Activated CD4-positive, alpha-beta T cell treated with anti-CD3 and anti-CD28 coated beads, Interleukin-10, Interleukin-2, amounts not matched to agents 100 ng/mL and 50 ng/mL, durations not matched to agents 16 hours and 8 hours (primary cell): ENCODE measurements at regions not wholly inside any gene's neighbourhood (a gene's known extent, or its start where the extent isn't known, plus 50 kb on each side); places are given as distances from the start of the nearest gene placed in this dataset.
A peak's percentile ranks its signal among the peaks of the same experiment; 100 is the strongest.
"Not testable (repeated sequence)": the region's sequence is repeated elsewhere in the genome, so short reads cannot be mapped to it uniquely, and the experiment has no call there.

ENCODE experiments used
- DNase-seq: peaks from one replicate; pipeline ENCODE4 v3.0.0-alpha.2; 2020

DNA sequence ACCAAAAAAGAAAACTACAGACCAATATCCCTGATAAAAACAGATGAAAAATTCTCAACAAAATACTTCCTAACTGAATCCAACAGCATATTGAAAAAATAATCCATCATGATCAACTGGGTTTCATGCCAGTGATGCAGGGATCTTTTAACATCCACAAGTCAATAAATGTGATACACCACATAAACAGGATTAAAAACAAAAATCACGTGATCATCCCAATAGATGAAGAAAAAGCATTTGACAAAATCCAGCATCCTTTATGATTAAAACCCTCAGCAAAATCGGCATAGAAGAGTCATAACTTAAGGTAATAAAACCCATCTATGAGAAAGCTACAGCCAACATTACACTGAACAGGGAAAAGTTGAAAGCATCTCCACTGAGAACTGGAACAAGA lies 107.5 kb downstream of the DCLK3 start:
- DNase-seq: no peak

GRCh38 chr3:36653095-36653494 lies 111.3 kb downstream of the DCLK3 start:
- no peak for DNase-seq

GRCh38 chr3:36652104-36652503 lies 112.2 kb downstream of the DCLK3 start:
- no peak for DNase-seq

GRCh38 chr3:36650271-36650671 lies 114.1 kb downstream of the DCLK3 start:
- no peak for DNase-seq

DNA sequence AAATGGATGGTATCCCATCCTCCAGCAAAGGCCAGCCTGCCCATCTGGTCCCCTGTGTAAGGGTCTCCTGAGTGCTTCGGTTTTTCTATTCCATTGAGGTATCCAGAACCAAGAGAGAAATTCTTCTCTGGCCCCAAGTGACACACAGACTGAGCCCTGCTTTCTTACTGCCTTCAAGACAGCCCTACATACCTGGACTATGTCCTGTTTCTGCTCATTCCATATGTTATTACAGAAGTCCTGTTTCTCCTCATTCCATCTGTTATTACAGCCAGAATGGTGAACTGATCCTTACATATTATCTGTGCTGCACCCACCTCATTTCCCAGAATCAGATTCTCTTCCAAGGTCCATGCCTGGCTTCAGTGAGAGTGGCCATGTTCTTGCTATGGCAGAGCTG lies 115.2 kb downstream of the DCLK3 start:
- DNase-seq: no peak

DNA sequence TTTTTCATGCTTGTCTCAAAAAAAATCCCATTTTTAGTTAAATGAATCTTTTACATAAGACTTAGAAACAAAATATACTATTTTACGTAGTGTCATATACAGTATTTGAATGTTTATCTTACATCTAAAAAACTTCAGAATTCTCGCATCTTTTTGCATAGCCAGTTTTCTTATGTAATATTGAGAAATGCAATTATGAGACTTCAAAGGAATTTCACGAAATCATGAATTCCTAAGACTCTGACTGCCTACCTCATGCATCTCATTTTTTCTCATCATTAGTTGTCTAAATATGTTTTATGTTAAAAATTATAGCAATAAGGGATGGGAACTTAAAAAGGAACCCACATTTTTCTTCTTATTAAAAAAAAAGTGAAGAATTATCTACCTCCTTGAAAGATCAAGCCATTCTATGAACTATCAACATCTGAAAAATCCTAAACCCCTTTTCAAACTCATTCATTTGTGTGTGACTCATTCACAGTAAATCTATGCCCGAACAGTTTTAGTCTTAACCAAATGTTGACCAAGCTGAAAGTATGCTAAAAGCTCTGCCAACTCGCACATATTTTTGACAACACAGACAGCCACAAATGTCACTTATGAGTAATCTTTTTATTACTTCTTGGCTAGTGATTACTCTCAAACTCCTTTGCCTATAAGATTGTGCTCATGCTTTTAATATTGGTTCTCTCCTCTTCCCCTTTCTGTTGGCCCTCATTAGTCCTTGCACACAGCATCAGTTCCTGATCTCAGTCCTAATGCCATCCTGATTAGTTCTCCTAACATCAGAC lies 115.9 kb downstream of the DCLK3 start:
- peak; percentile 47 for DNase-seq

- no peak for DNase-seq
Measured at GRCh38 chr3:36647423-36647853, 116.9 kb downstream of the DCLK3 start.

GRCh38 chr3:36643192-36643591 lies 121.2 kb downstream of the DCLK3 start:
- DNase-seq: no peak

DNA sequence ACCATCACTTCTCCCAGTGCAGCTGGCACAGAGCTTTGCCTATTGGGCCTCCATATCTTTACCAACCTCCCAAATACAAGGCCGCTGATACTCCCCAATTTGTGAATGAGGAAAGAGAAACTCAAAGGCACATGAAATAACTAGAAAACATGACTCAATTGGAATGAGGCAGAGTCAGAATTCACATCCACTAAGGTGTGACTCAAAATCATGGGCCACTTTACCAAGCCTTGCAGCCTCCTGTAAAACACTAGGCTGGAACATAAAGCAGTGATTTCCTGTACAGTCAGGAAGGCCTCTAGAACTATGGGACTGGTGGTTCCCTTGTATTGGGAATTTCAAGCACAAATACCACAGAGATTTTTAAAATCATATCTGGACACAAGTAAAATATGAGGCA lies 128.6 kb downstream of the DCLK3 start:
- DNase-seq: no peak

GRCh38 chr3:36633897-36634296 lies 130.5 kb downstream of the DCLK3 start:
- not testable (repeated sequence) for DNase-seq

DNA sequence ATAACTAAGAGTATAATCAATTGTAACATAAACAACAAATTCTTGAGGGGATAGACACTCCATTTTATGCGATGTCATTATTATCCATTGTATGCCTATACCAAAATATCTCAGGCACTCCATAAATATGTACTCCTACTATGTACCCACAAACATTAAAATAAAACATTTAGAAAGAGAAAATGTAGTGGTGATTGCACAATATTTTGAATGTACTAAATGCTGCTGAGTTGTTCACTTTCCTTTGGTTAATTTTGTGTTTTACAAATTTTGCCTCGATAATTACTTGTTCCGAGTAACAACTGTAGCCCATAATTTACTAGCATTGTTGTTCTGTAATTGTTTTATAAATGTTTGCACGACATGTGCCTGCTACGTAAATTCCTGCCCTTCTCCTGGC lies 131.3 kb downstream of the DCLK3 start:
- no peak for DNase-seq

- no peak for DNase-seq
Measured at GRCh38 chr3:36631549-36631948, 132.8 kb downstream of the DCLK3 start.

DNA sequence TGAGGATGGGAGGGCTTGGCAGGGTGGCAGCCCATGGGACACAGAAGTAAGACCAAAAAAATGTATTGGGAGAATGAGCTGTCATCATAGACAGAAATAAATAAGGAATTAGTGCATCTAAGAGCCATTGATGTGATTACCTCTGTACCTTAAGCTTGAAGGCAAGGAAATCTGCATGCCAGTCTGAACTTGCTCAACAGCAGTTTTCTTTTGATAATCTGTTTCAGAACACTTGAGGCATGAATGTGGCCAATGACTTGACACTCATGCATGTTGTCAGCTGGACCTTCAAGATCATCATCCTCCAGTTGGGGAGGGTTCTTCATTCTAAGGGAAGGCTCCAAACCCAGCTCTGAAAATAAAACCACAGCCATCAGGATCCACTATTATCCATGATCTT lies 148.5 kb downstream of the DCLK3 start:
- no peak for DNase-seq

DNA sequence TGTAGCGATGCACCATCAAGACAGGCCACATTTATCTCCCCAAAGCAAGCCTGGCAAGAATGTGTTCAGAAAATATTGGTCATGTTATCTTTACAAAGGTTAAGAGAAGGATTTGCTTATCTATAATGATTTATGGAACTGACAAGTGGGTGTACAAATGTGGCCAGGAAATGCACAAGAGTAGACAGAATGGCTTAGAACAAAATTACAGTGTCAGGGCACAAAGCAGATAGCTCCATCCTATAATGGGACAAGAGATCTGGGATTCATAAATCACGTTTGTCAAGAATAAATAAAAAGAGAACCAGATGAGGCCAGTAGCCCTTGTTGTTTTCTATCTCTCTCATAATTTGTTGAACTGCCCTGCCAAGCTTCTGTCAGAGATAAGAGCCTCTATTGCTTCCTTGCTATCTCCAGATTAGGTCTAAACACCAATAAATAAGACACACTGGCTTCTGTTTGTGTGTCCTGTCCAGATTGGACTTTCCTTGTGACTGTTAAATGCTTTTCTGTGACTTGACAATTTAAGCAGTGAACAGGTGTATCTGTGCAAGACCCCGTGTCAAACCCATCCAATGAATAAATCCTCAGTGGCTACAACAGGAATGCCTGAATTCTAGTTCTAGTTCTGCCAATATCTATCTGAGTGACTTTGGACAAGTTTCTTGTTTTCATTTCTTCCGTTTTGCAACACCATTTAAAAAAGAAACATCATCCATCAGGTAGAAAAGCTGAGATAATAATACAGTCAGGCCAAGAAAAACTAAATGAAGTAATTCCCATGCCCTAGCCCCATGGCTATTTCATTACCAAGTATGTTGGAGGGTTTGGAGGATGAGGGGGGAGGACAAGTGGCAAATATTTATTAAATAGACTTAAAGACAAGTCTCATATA lies 157.2 kb downstream of the DCLK3 start:
- no peak for DNase-seq

DNA sequence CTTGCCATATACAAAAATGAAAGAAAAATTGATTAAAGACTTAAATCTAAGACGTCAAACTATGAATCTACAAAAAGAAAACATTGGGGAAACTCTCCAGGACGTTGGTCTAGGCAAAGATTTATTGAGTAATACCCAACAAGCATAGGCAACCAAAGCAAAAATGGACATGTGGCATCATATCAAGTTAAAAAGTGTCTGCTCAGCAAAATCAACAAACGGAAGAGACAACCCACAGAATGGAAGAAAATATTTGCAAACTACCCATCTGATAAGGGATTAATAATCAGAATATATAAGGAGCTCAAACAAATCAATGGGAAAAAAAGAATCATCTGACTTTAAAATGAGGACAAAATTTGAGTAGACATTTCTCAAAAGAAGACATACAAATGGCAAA lies 160.9 kb downstream of the DCLK3 start:
- no peak for DNase-seq

- no peak for DNase-seq
Measured at GRCh38 chr3:36600404-36600803, 163.9 kb downstream of the DCLK3 start.
